T-helper 1 cell treated with Interleukin-12 subunit alpha and Interleukin-12 subunit beta and Interleukin-4 antibody, amounts not matched to agents 30 μg/mL and 1 μg/mL, for 36 hours (primary cell): ENCODE measurements at regions not wholly inside any gene's neighbourhood (a gene's known extent, or its start where the extent isn't known, plus 50 kb on each side); places are given as distances from the start of the nearest gene placed in this dataset.
A peak's percentile ranks its signal among the peaks of the same experiment; 100 is the strongest.

ENCODE experiments used
- H3K27ac Mint-ChIP-seq: one replicate; pipeline ENCODE4 v1.8.0; 2021; ENCODE audit warnings: mild to moderate bottlenecking, mixed read lengths
- H3K27me3 Mint-ChIP-seq: one replicate; pipeline ENCODE4 v1.8.0; 2021; ENCODE audit warnings: low read depth, mixed read lengths
- H3K36me3 Mint-ChIP-seq: one replicate; pipeline ENCODE4 v1.8.0; 2021; ENCODE audit warnings: low read depth, mixed read lengths
- H3K4me1 Mint-ChIP-seq: one replicate; pipeline ENCODE4 v1.8.0; 2021; ENCODE audit warnings: low read depth, mixed read lengths
- H3K4me3 Mint-ChIP-seq: one replicate; pipeline ENCODE4 v1.8.0; 2021; ENCODE audit warnings: mild to moderate bottlenecking, moderate library complexity, mixed read lengths
- H3K9me3 Mint-ChIP-seq: one replicate; pipeline ENCODE4 v1.8.0; 2021; ENCODE audit warnings: mixed read lengths

DNA sequence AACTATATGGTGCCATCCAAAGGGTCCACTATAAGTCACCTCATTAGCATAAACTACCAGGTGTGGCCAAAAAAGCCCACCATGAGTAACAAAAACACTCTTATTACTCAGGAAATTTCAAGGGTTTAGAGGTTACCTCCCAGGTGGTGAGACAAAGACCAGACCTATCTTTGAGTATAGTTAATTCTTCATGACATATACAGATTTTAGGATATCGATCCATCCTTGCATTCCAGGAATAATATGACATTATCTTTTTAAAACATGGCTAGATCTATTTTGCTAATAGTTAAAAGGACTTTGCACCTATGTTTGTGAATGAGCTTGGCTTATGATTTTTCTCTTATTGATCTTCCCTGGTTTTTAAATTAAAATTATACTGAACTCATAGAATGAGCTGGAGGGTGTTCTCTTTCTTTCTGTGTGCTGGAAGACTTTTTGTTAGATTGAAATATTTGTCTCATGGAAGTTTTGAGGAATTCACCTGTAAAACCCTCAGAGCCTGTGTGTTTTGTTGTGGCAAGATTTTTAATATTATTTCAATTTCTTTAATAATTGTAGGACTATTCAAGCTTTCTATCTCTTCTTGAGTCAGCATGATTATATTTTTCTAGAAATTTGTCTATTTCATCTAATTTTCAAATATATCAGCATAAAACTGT, 138.7 kb upstream of the SLC45A1 start:
- no peak overlapping the region for H3K27ac Mint-ChIP-seq
- peaks cover 5% of the 10 kb centered on the region for H3K36me3 Mint-ChIP-seq
- peaks cover 21% of the 10 kb centered on the region for H3K9me3 Mint-ChIP-seq
- peaks cover 12% of the 10 kb centered on the region for H3K27me3 Mint-ChIP-seq
- no peak overlapping the region for H3K4me3 Mint-ChIP-seq
- H3K4me1 Mint-ChIP-seq = peaks cover 16% of the 10 kb centered on the region

DNA sequence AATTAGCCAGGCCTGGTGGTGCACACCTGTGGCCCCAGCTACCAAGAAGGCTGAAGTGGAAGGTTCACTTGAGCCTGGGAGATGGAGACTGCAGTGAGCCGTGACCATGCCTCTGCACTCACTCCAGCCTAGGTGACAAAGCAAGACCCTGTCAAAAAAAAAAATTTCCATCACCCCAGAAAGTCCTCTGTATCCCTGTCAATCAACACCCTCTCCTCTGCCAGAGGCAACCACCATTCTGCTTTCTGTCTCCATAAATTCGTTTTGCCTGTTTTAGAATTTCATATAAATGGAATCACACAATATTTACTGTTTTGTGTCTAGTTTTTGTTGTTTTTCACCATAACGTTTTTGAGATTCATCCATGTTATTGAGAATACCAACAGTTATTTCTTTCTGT, 141.6 kb upstream of the SLC45A1 start:
- H3K9me3 Mint-ChIP-seq = peaks cover 21% of the 10 kb centered on the region
- peaks cover 5% of the 10 kb centered on the region for H3K36me3 Mint-ChIP-seq
- H3K4me3 Mint-ChIP-seq = no peak overlapping the region
- no peak overlapping the region for H3K27ac Mint-ChIP-seq
- H3K27me3 Mint-ChIP-seq = peaks cover 12% of the 10 kb centered on the region
- H3K4me1 Mint-ChIP-seq = no peaks in the 10 kb centered on the region

DNA sequence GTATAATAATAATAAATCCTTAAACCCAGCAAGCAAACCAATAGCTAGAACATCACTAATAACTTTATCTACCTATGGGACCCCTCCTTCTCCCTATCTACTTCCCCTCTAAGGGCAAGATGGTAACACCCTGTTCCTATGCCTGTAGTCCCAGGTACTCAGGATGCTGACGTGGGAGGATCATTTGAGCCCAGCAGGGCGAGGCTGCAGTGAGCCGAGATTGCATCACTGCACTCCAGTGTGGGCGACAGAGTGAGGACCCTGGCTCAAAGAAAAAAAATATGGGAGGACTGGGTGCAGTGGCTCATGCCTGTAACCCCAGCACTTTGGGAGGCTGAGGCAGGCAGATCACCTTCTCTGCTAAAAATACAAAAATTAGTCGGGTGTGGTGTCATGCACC, 143.1 kb upstream of the SLC45A1 start:
- Mint-ChIP-seq H3K4me1 (peaks cover 3% of the 10 kb centered on the region), H3K9me3 (peaks cover 16% of the 10 kb centered on the region), H3K27me3 (peaks cover 12% of the 10 kb centered on the region), H3K36me3 (peaks cover 7% of the 10 kb centered on the region), H3K4me3 (no peak overlapping the region), H3K27ac (no peak overlapping the region)

DNA sequence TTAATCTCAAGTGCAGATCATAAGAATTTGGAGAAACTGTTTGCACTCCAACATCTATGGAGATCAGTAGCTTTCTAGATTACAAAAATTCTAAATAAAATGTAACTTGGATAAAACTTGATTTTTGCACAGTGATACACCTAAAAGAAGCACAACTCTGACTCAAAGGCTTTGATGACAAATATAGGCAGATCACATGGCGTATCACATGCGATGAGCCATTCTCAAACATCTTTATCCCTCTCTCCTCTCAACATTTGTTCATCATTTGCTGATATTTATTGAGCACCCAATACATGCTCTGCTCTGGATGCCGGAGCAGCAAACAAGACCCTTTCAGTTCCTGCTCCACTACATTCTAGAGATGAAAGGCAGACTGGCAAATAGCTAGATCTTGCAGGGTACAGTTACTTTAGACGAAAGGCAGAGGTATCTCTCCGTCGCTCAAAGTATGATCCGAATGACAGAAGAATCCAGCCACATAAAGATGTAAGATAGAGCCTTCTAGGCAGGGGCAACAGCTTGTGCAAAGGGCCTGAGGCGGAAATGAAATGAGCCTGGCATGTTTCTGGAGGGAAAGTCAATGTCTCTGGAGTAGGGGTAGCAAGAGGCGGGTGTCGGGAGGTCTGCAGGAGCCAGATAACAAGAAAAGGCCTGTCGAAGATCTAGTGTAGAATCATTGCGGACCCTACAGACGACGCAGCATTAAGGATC, 145.8 kb upstream of the ERRFI1 start:
- Mint-ChIP-seq H3K4me3 (no peak overlapping the region), H3K9me3 (no peaks in the 10 kb centered on the region), H3K27me3 (no peaks in the 10 kb centered on the region), H3K36me3 (peaks cover 4% of the 10 kb centered on the region), H3K4me1 (peaks cover 17% of the 10 kb centered on the region), H3K27ac (no peak overlapping the region)

DNA sequence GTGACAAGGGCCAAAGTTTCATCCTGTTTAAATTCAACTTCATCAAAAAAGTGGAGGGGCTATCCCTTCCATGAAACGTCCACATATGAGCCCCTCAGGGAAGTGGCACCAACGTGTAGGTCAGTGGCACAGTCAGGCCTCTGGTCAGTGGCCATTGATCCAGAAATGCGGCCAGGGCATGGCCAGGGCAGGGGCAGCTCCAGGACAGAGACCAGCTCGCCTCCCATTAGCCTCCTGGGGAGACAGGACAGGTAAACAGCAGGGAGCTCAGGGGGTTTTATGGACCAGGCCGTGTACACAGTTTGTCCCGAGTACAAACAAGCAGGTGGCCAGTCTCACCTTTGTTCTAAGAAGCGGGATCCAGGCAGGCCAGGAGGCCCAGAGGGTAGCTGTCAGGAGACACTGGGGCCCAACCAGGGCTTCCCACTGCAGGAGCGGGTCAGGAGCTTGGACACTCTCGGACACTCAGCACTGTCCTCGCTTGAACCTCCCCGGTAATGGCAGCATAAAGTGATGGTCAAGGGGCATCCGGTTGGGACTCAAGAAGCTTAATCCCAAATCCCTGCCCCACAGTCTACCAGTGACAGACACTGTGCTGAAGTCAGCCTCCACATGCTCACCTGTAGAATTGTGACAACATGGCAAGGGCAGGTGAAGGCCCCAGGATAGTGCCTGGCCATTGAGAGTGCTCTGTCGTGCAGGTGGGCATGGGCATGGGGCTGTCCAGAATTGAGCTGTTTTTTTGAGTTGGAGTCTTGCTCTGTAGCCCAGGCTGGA, 144.1 kb upstream of the ERRFI1 start:
- H3K9me3 Mint-ChIP-seq = no peaks in the 10 kb centered on the region
- peak overlapping the region; percentile 94 for H3K27ac Mint-ChIP-seq
- H3K4me1 Mint-ChIP-seq = peaks cover 20% of the 10 kb centered on the region
- H3K36me3 Mint-ChIP-seq = peaks cover 4% of the 10 kb centered on the region
- H3K27me3 Mint-ChIP-seq = no peaks in the 10 kb centered on the region
- H3K4me3 Mint-ChIP-seq = peak overlapping the region; percentile 38

DNA sequence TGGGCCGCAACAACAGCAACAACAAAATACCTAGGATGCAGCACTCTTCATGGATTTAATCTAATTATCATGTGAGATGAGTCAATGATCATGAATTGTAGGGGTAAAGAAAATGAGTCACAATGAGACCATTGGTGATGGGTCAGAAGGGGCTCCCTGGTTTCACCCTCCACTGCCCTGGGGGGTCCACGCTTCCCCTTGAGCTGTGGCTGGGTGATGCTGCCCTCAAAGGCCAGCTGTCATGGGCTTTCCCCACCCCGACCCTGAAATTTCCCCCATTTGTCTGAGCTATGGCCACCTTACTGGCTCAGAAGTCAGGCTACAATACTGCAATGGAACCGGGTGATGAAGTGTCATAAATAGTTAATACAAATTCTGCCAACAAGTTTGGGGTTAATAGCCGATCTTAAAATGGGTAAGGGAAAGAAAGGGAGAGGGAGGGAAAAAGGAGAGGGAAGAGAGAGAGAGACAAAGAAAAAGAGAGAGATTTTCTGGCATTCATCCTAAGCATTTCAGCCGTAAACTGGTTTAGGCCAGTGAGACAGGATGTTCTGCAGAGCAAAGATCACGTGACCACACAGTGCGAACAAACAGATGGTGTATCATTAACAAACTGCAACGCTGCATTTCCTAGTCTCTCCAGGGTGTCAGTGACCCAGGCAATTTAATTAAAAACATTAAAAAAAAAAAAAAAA, 143.4 kb upstream of the ERRFI1 start:
- peaks cover 4% of the 10 kb centered on the region for H3K36me3 Mint-ChIP-seq
- H3K27ac Mint-ChIP-seq = peak overlapping the region; percentile 94
- peak overlapping the region; percentile 38 for H3K4me3 Mint-ChIP-seq
- no peaks in the 10 kb centered on the region for H3K27me3 Mint-ChIP-seq
- peaks cover 20% of the 10 kb centered on the region for H3K4me1 Mint-ChIP-seq
- no peaks in the 10 kb centered on the region for H3K9me3 Mint-ChIP-seq

DNA sequence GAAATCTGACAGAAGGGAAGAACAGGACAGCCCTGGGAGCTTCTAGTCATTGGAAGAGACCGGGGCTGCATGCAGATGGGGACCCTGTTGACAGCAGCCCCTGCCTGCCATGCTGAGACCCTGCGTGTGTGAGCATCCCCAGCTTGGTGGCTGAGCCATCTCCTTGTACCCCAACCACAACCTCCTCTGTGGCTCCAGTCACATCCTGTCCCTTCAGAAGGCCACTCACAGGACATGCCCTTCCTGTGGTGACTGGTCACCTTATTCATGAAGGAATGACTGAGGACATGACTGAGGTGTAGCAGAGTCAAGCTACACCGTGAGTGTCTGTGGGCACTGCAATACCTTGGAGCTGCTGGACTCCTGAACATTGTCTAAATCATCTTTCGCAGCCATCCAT, 141.8 kb upstream of the ERRFI1 start:
- H3K4me1 Mint-ChIP-seq = peaks cover 20% of the 10 kb centered on the region
- no peaks in the 10 kb centered on the region for H3K27me3 Mint-ChIP-seq
- no peak overlapping the region for H3K4me3 Mint-ChIP-seq
- peak overlapping the region; percentile 59 for H3K27ac Mint-ChIP-seq
- H3K9me3 Mint-ChIP-seq = no peaks in the 10 kb centered on the region
- peaks cover 4% of the 10 kb centered on the region for H3K36me3 Mint-ChIP-seq

DNA sequence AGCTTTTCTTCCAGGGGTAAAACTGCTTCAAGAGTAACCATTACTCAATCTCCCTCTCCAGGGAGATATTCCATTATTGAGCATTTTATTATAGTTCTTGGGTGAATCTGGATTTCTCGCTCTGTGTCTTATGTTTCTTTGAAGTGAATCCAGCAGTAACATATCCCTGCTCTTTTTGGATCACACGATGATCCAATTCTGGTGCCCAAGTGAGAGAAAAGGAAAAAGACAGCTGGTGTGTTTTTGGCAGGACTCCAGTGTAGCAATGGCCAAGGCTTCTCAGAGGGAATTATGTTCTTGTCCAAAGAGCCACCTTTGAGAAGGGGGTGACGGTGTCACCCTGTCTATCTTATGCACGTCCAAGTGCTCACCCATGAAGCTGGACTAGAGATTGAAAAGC, 140.3 kb upstream of the ERRFI1 start:
- peaks cover 4% of the 10 kb centered on the region for H3K36me3 Mint-ChIP-seq

DNA sequence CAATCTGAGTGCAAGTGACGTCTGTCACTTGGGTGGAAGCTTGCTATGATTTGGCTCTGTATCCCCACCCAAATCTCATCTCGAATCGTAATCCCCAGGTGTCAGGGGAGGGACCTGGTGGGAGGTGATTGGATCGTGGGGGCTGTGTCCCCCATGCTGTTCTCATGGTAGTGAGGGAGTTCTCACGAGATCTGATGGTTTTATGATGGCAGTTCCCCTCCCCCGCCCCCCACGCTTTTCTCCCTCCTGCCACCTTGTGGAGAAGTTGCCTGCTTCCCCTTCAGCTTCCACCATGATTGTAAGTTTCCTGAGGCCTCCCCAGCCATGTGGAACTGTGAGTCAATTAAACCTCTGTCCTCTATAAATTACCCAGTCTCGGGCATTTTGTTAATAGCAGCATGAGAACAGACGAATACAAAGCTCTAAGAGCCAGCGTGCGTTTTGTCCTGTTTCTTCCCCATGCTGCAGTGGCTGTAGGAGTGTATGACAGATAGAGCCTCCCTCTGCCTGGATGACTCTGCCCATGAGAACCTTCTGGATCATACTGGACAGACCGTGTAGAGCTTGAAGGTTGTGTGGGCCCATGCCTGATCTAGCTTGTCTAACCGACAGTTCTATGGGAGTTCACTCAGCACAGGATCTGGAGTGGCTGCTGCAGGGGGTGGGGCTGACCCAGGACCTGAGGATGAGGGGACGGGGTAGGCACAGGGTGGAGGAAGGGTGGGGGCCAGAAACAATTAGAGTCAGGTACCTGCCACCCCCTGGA, 139.7 kb upstream of the ERRFI1 start:
- H3K4me1 Mint-ChIP-seq = peaks cover 20% of the 10 kb centered on the region
- H3K9me3 Mint-ChIP-seq = no peaks in the 10 kb centered on the region
- H3K36me3 Mint-ChIP-seq = peaks cover 4% of the 10 kb centered on the region
- H3K4me3 Mint-ChIP-seq = no peak overlapping the region
- H3K27me3 Mint-ChIP-seq = peaks cover 14% of the 10 kb centered on the region
- H3K27ac Mint-ChIP-seq = no peak overlapping the region

More for the DNA sequence above, 140.3 kb upstream of the ERRFI1 start:
- peaks cover 20% of the 10 kb centered on the region for H3K4me1 Mint-ChIP-seq
- no peak overlapping the region for H3K4me3 Mint-ChIP-seq
- no peaks in the 10 kb centered on the region for H3K9me3 Mint-ChIP-seq
- H3K27ac Mint-ChIP-seq = no peak overlapping the region
- peaks cover 11% of the 10 kb centered on the region for H3K27me3 Mint-ChIP-seq

DNA sequence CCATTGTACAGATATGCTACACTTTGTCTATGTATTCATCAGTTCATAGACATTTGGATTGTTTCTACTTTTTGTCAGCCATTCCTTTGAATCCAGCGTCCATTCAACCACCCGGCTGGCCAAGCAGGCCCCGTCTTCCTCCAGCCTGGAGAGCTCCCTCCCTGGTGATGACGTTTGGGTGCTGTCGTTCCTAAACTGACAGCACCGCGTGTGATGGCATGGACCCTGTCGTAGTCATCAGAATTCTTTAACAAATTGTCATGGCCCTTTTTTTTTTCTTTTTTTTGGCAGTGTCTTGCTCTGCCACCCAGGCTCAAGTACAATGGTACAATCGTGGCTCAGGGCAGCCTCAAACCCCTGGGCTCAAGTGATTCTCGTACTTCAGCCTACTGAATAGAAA, 138.6 kb upstream of the ERRFI1 start:
- Mint-ChIP-seq H3K9me3 (no peaks in the 10 kb centered on the region), H3K4me1 (peaks cover 15% of the 10 kb centered on the region), H3K4me3 (no peak overlapping the region), H3K36me3 (peaks cover 2% of the 10 kb centered on the region), H3K27ac (no peak overlapping the region), H3K27me3 (peaks cover 16% of the 10 kb centered on the region)

DNA sequence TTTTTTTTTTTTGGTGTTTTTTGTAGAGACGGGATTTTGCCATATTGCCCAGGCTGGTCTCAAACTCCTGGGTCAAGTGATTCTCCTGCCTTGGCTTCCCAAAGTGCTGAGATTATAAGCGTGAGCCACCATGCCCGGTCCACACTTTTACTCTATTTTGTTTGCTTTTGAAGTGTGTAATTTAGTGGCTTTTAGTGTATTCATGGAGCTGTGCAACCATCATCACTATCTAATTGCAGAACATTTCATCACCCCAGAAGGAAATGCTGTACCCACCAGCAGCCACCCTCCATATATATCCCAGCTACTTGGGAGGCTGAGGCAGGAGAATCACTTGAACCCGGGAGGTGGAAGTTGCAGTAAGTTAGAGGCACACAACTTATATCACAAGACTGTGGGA, 136.9 kb upstream of the ERRFI1 start:
- Mint-ChIP-seq H3K9me3 (no peaks in the 10 kb centered on the region), H3K4me3 (no peak overlapping the region), H3K4me1 (peaks cover 13% of the 10 kb centered on the region), H3K27ac (no peak overlapping the region), H3K27me3 (peaks cover 16% of the 10 kb centered on the region), H3K36me3 (peaks cover 2% of the 10 kb centered on the region)

DNA sequence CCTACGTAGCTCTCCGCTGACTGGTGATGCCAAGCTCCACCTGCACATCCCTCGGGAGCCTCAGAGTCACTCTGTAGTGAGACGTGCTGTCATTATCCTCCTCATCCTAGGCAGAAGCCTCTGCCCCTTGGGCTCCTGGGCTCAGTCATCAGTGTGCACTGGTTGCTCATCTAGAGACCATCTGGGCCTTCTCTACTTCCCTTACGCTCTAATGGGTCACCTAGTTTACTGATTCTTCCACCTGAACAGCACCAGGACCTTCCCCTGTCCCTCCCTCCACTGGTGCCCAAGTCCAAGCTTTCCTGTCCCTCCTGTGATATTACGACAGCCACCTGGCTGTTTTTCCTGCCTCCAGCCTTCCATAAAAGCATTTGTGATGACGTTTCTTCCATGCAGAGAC, 136.1 kb upstream of the ERRFI1 start:
- Mint-ChIP-seq H3K36me3 (peaks cover 1% of the 10 kb centered on the region), H3K27me3 (peaks cover 16% of the 10 kb centered on the region), H3K9me3 (no peaks in the 10 kb centered on the region), H3K4me3 (no peak overlapping the region), H3K4me1 (peaks cover 9% of the 10 kb centered on the region), H3K27ac (no peak overlapping the region)

DNA sequence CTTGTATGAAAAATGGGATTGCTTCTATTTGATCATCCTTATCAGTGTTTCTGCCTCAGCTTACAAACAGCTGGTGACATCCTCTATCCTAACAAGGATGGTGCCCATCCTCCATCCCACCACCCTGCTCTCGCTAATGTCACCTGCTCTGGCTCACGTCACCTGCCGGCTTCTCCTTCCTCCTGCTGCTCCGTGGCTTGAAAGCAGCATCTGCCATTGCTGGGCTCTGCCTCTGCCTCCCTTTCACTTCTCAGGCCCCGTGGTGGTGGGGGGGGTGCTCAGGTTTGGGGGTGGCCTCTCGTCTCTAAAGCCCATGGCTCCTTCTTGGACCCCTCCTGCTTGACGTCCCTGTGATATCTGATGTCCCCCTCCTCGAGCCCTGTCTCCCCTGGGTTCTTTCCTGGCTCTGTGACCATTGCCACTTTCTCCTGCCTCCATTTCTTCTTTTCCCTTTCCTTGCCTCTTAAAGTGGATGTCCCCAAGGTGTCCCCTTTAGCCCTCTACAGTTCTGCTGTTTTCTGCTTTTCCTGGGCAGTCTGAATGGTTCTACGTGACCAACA, 135.5 kb upstream of the ERRFI1 start:
- H3K36me3 Mint-ChIP-seq = peaks cover 1% of the 10 kb centered on the region
- no peaks in the 10 kb centered on the region for H3K9me3 Mint-ChIP-seq
- H3K4me3 Mint-ChIP-seq = no peak overlapping the region
- peaks cover 6% of the 10 kb centered on the region for H3K4me1 Mint-ChIP-seq
- H3K27ac Mint-ChIP-seq = no peak overlapping the region
- H3K27me3 Mint-ChIP-seq = peaks cover 21% of the 10 kb centered on the region
